DMS79 (cell line): ENCODE measurements at regions not wholly inside any gene's neighbourhood (a gene's known extent, or its start where the extent isn't known, plus 50 kb on each side); places are given as distances from the start of the nearest gene placed in this dataset.
"Not testable (repeated sequence)": the region's sequence is repeated elsewhere in the genome, so short reads cannot be mapped to it uniquely, and the experiment has no call there.

Source experiments
- DNase-seq: peaks from one replicate; lab custom pipeline; 2025; lab: John Stamatoyannopoulos, UW

- not testable (repeated sequence) for DNase-seq
Measured at GRCh38 chr9:85792057-85792456, 50.3 kb upstream of the AGTPBP1 start.

GRCh38 chr9:85802978-85803695 is 61.4 kb upstream of the AGTPBP1 start:
- not testable (repeated sequence) for DNase-seq

GRCh38 chr9:85804847-85805133 is 63.0 kb upstream of the AGTPBP1 start:
- not testable (repeated sequence) for DNase-seq

- DNase-seq: peak; percentile 13
Measured at GRCh38 chr9:85805134-85806005, 63.6 kb upstream of the AGTPBP1 start.

GRCh38 chr9:85808329-85808728 is 66.6 kb upstream of the AGTPBP1 start:
- not testable (repeated sequence) for DNase-seq

GRCh38 chr9:85813388-85813787 is 71.6 kb upstream of the AGTPBP1 start:
- not testable (repeated sequence) for DNase-seq

- DNase-seq: not testable (repeated sequence)
Measured at GRCh38 chr9:85814800-85815199, 73.0 kb upstream of the AGTPBP1 start.

- not testable (repeated sequence) for DNase-seq
Measured at GRCh38 chr9:85818971-85819370, 77.2 kb upstream of the AGTPBP1 start.

- DNase-seq: not testable (repeated sequence)
Measured at GRCh38 chr9:85820598-85820997, 78.8 kb upstream of the AGTPBP1 start.

- DNase-seq: not testable (repeated sequence)
Measured at GRCh38 chr9:85824949-85825348, 83.2 kb upstream of the AGTPBP1 start.

- not testable (repeated sequence) for DNase-seq
Measured at GRCh38 chr9:85834591-85834990, 92.8 kb upstream of the AGTPBP1 start.

GRCh38 chr9:85843949-85844348 is 97.0 kb upstream of the NAA35 start:
- not testable (repeated sequence) for DNase-seq

GRCh38 chr9:85847782-85848181 is 93.2 kb upstream of the NAA35 start:
- not testable (repeated sequence) for DNase-seq

- DNase-seq: no peak
Measured at GRCh38 chr9:85858056-85858750, 82.7 kb upstream of the NAA35 start.

GRCh38 chr9:85859765-85860164 is 81.2 kb upstream of the NAA35 start:
- DNase-seq: no peak

GRCh38 chr9:85861882-85862281 is 79.1 kb upstream of the NAA35 start:
- DNase-seq: not testable (repeated sequence)

- no peak for DNase-seq
Measured at GRCh38 chr9:85863875-85864274, 77.1 kb upstream of the NAA35 start.

- no peak for DNase-seq
Measured at GRCh38 chr9:85871008-85871407, 69.9 kb upstream of the NAA35 start.

GRCh38 chr9:85871683-85872082 is 69.3 kb upstream of the NAA35 start:
- not testable (repeated sequence) for DNase-seq

GRCh38 chr9:85872463-85872862 is 68.5 kb upstream of the NAA35 start:
- no peak for DNase-seq

- no peak for DNase-seq
Measured at GRCh38 chr9:85876628-85877027, 64.3 kb upstream of the NAA35 start.

GRCh38 chr9:85878872-85879597 is 61.9 kb upstream of the NAA35 start:
- not testable (repeated sequence) for DNase-seq
